ENCODE measurements at regions not wholly inside any gene's neighbourhood (a gene's known extent, or its start where the extent isn't known, plus 50 kb on each side); places are given as distances from the start of the nearest gene placed in this dataset.
"Not testable (repeated sequence)": the region's sequence is repeated elsewhere in the genome, so short reads cannot be mapped to it uniquely, and the experiment has no call there.

GRCh38 chr2:208608122-208608835, 201.7 kb downstream of the PTH2R start:
- DNase-seq, result peak; percentile 73

- DNase-seq, result no peak
Observed at GRCh38 chr2:208609166-208609804, 202.7 kb downstream of the PTH2R start.

- not testable (repeated sequence) for DNase-seq
Observed at GRCh38 chr2:208615675-208616074, 209.1 kb downstream of the PTH2R start.

GRCh38 chr2:208618220-208618619, 211.6 kb downstream of the PTH2R start:
- no peak for DNase-seq

GRCh38 chr2:208619993-208620392, 213.4 kb downstream of the PTH2R start:
- no peak for DNase-seq

GRCh38 chr2:208620487-208620978, 213.9 kb downstream of the PTH2R start:
- no peak for DNase-seq

GRCh38 chr2:208627110-208627884, 220.7 kb downstream of the PTH2R start:
- DNase-seq, result no peak

- DNase-seq, result no peak
Observed at GRCh38 chr2:208627916-208628315, 221.3 kb downstream of the PTH2R start.

GRCh38 chr2:208638059-208638458, 231.5 kb downstream of the PTH2R start:
- no peak for DNase-seq

- no peak for DNase-seq
Observed at GRCh38 chr2:208642125-208642779, 235.7 kb downstream of the PTH2R start.

GRCh38 chr2:208643145-208643544, 236.6 kb downstream of the PTH2R start:
- DNase-seq, result no peak

GRCh38 chr2:208645226-208645625, 238.6 kb downstream of the PTH2R start:
- no peak for DNase-seq

- no peak for DNase-seq
Observed at GRCh38 chr2:208648368-208648767, 241.8 kb downstream of the PTH2R start.

GRCh38 chr2:208653383-208653782, 246.8 kb downstream of the PTH2R start:
- no peak for DNase-seq

- no peak for DNase-seq
Observed at GRCh38 chr2:208654056-208654455, 247.5 kb downstream of the PTH2R start.

GRCh38 chr2:208657468-208657867, 250.9 kb downstream of the PTH2R start:
- DNase-seq, result no peak

GRCh38 chr2:208669394-208669793, 262.8 kb downstream of the PTH2R start:
- DNase-seq, result no peak

- DNase-seq, result no peak
Observed at GRCh38 chr2:208671284-208671683, 264.7 kb downstream of the PTH2R start.

GRCh38 chr2:208671886-208672680, 265.5 kb downstream of the PTH2R start:
- DNase-seq, result peak; percentile 51

- DNase-seq, result no peak
Observed at GRCh38 chr2:208673631-208674030, 267.0 kb downstream of the PTH2R start.

GRCh38 chr2:208674919-208675318, 268.3 kb downstream of the PTH2R start:
- DNase-seq, result no peak

GRCh38 chr2:208685929-208686328, 279.3 kb downstream of the PTH2R start:
- DNase-seq, result not testable (repeated sequence)
